ENCODE measurements at regions not wholly inside any gene's neighbourhood (a gene's known extent, or its start where the extent isn't known, plus 50 kb on each side); places are given as distances from the start of the nearest gene placed in this dataset.

- TF ChIP-seq CTCF (IDR thresholded peaks at IDR 0.05; ENCODE audit: insufficient read depth, low read length, poor library complexity, severe bottlenecking): no peak
- H3K27me3 ChIP-seq (ENCODE audit: control insufficient read depth, insufficient read depth, low read length): no peaks in the 10 kb centered on the region
Observed at GRCh38 chr13:112183532-112184090, 116.7 kb downstream of the SOX1 start.

GRCh38 chr13:112184261-112184660 lies 117.3 kb downstream of the SOX1 start:
- Histone ChIP-seq H3K4me3 (ENCODE audit: low read depth, low read length) (no peak overlapping the region), H3K27me3 (ENCODE audit: control insufficient read depth, insufficient read depth, low read length) (no peaks in the 10 kb centered on the region), H3K36me3 (ENCODE audit: control insufficient read depth, insufficient read depth, low read length) (no peaks in the 10 kb centered on the region)
- TF ChIP-seq CTCF (IDR thresholded peaks at IDR 0.05; ENCODE audit: insufficient read depth, low read length, poor library complexity, severe bottlenecking): no peak
- DNase-seq (ENCODE audit: low read depth): no peak

More at GRCh38 chr13:112183532-112184090, 116.7 kb downstream of the SOX1 start:
- Histone ChIP-seq H3K36me3 (ENCODE audit: control insufficient read depth, insufficient read depth, low read length) (no peaks in the 10 kb centered on the region), H3K4me3 (ENCODE audit: low read depth, low read length) (no peak overlapping the region)
- no peak for DNase-seq (ENCODE audit: low read depth)

- Histone ChIP-seq H3K36me3 (ENCODE audit: control insufficient read depth, insufficient read depth, low read length) (no peaks in the 10 kb centered on the region), H3K4me3 (ENCODE audit: low read depth, low read length) (no peak overlapping the region), H3K27me3 (ENCODE audit: control insufficient read depth, insufficient read depth, low read length) (no peaks in the 10 kb centered on the region)
- TF ChIP-seq CTCF (IDR thresholded peaks at IDR 0.05; ENCODE audit: insufficient read depth, low read length, poor library complexity, severe bottlenecking): no peak
- no peak for DNase-seq (ENCODE audit: low read depth)
Observed at GRCh38 chr13:112184851-112185371, 118.0 kb downstream of the SOX1 start.

- Histone ChIP-seq H3K27me3 (ENCODE audit: control insufficient read depth, insufficient read depth, low read length) (no peaks in the 10 kb centered on the region), H3K36me3 (ENCODE audit: control insufficient read depth, insufficient read depth, low read length) (no peaks in the 10 kb centered on the region), H3K4me3 (ENCODE audit: low read depth, low read length) (no peak overlapping the region)
- no peak for TF ChIP-seq CTCF (IDR thresholded peaks at IDR 0.05; ENCODE audit: insufficient read depth, low read length, poor library complexity, severe bottlenecking)
- DNase-seq (ENCODE audit: low read depth): no peak
Observed at GRCh38 chr13:112185466-112185865, 118.5 kb downstream of the SOX1 start.

GRCh38 chr13:112186091-112186490 lies 119.1 kb downstream of the SOX1 start:
- TF ChIP-seq CTCF (IDR thresholded peaks at IDR 0.05; ENCODE audit: insufficient read depth, low read length, poor library complexity, severe bottlenecking): no peak
- H3K36me3 ChIP-seq (ENCODE audit: control insufficient read depth, insufficient read depth, low read length): no peaks in the 10 kb centered on the region
- DNase-seq (ENCODE audit: low read depth): no peak
- H3K27me3 ChIP-seq (ENCODE audit: control insufficient read depth, insufficient read depth, low read length): no peaks in the 10 kb centered on the region
- H3K4me3 ChIP-seq (ENCODE audit: low read depth, low read length): no peak overlapping the region

Measured in kidney epithelial cell (primary cell).